ENCODE measurements at regions not wholly inside any gene's neighbourhood (a gene's known extent, or its start where the extent isn't known, plus 50 kb on each side); places are given as distances from the start of the nearest gene placed in this dataset.

- peak; percentile 82 for DNase-seq (ENCODE audit: low read depth, low spot score)
These were observed 300.0 kb upstream of the SP8 start for GRCh38 chr7:21086688-21087087.

GRCh38 chr7:21089653-21090052 lies 303.0 kb upstream of the SP8 start:
- no peak for DNase-seq (ENCODE audit: low read depth, low spot score)

- DNase-seq (ENCODE audit: low read depth, low spot score) = no peak
These were observed 306.3 kb upstream of the SP8 start for GRCh38 chr7:21092766-21093702.

GRCh38 chr7:21094589-21094988 lies 307.9 kb upstream of the SP8 start:
- DNase-seq (ENCODE audit: low read depth, low spot score) = no peak

- no peak for DNase-seq (ENCODE audit: low read depth, low spot score)
These were observed 312.7 kb upstream of the SP8 start for GRCh38 chr7:21099432-21099831.

- no peak for DNase-seq (ENCODE audit: low read depth, low spot score)
These were observed 313.3 kb upstream of the SP8 start for GRCh38 chr7:21099955-21100354.

- no peak for DNase-seq (ENCODE audit: low read depth, low spot score)
These were observed 314.9 kb upstream of the SP8 start for GRCh38 chr7:21101541-21101940.

GRCh38 chr7:21103426-21104123 lies 316.9 kb upstream of the SP8 start:
- DNase-seq (ENCODE audit: low read depth, low spot score) = no peak

GRCh38 chr7:21104124-21104500 lies 317.4 kb upstream of the SP8 start:
- no peak for DNase-seq (ENCODE audit: low read depth, low spot score)

- DNase-seq (ENCODE audit: low read depth, low spot score) = no peak
These were observed 319.6 kb upstream of the SP8 start for GRCh38 chr7:21106296-21106732.

GRCh38 chr7:21107101-21107500 lies 320.4 kb upstream of the SP8 start:
- DNase-seq (ENCODE audit: low read depth, low spot score) = no peak

GRCh38 chr7:21108182-21108581 lies 319.7 kb upstream of the SP4 start:
- DNase-seq (ENCODE audit: low read depth, low spot score) = peak; percentile 44

- DNase-seq (ENCODE audit: low read depth, low spot score) = peak; percentile 36
These were observed 314.1 kb upstream of the SP4 start for GRCh38 chr7:21113609-21114415.

- no peak for DNase-seq (ENCODE audit: low read depth, low spot score)
These were observed 304.3 kb upstream of the SP4 start for GRCh38 chr7:21123586-21123985.

GRCh38 chr7:21125297-21125696 lies 302.6 kb upstream of the SP4 start:
- no peak for DNase-seq (ENCODE audit: low read depth, low spot score)

- DNase-seq (ENCODE audit: low read depth, low spot score) = peak; percentile 8
These were observed 299.6 kb upstream of the SP4 start for GRCh38 chr7:21128062-21128817.

- DNase-seq (ENCODE audit: low read depth, low spot score) = no peak
These were observed 296.0 kb upstream of the SP4 start for GRCh38 chr7:21131897-21132296.

GRCh38 chr7:21134631-21135030 lies 293.3 kb upstream of the SP4 start:
- no peak for DNase-seq (ENCODE audit: low read depth, low spot score)

GRCh38 chr7:21135437-21135836 lies 292.4 kb upstream of the SP4 start:
- DNase-seq (ENCODE audit: low read depth, low spot score) = no peak

- no peak for DNase-seq (ENCODE audit: low read depth, low spot score)
These were observed 290.2 kb upstream of the SP4 start for GRCh38 chr7:21137640-21138039.

GRCh38 chr7:21140622-21141021 lies 287.3 kb upstream of the SP4 start:
- DNase-seq (ENCODE audit: low read depth, low spot score) = no peak
